ENCODE measurements at regions not wholly inside any gene's neighbourhood (a gene's known extent, or its start where the extent isn't known, plus 50 kb on each side); places are given as distances from the start of the nearest gene placed in this dataset.

- ChIA-PET CTCF (ENCODE audit: partially characterized antibody) (interaction anchor here (0.9 to 1.1 kb wide), 2 partner anchors 11 to 15 kb away, joined by 3 read pairs; no protein-coding TSS in a partner anchor), POLR2A (ENCODE audit: partially characterized antibody) (no interaction called here)
- Histone ChIP-seq H2AFZ (ENCODE audit: low read length) (no peak overlapping the region), H2BK15ac (ENCODE audit: low read length) (no peak overlapping the region), H4K5ac (ENCODE audit: insufficient read length, low read depth, low read length) (no peak overlapping the region), H3K9me3 (ENCODE audit: insufficient read depth in 2 of 2, low read depth in 1 of 2, low read length in 1 of 2) (0 out of 4 replicates have a peak, but pooled peaks cover 0 to under 1% of the 10 kb centered on the region in 2 experiments), H3K4me2 (ENCODE audit: insufficient read depth in 1 of 2, low read depth in 2 of 2, low read length in 2 of 2) (no peak overlapping the region), H3K4me1 (replicated peaks in 1 of 4; ENCODE audit: control insufficient read depth in 3 of 4, insufficient read depth in 4 of 4, low read length in 3 of 4) (peaks cover 0 to 9% (median 5%) of the 10 kb centered on the region in 4 experiments; a peak in 2 of 7 replicates), H3K23me2 (ENCODE audit: low read depth, low read length) (no peaks in the 10 kb centered on the region), H3K79me1 (ENCODE audit: low read depth, low read length) (no peaks in the 10 kb centered on the region), H3K23ac (ENCODE audit: insufficient read length) (no peak overlapping the region), H4K91ac (replicated peaks; ENCODE audit: insufficient read length, low read length) (no peak overlapping the region), H3K27me3 (replicated peaks in 1 of 4; ENCODE audit: control insufficient read depth in 3 of 4, extremely low read depth in 1 of 4, insufficient read depth in 3 of 4, low read length in 3 of 4) (no peaks in the 10 kb centered on the region; a peak in 1 of 7 replicates), H4K20me1 (replicated peaks in 1 of 2; ENCODE audit: control insufficient read depth in 1 of 2, insufficient read depth in 2 of 2, low read length in 2 of 2) (no peaks in the 10 kb centered on the region), H2BK20ac (ENCODE audit: low read length) (no peak overlapping the region), H2AK5ac (ENCODE audit: low read depth, low read length) (no peak overlapping the region), H3K56ac (replicated peaks; ENCODE audit: insufficient read length, low read depth, low read length) (no peak overlapping the region), H3K79me2 (ENCODE audit: control insufficient read depth in 1 of 2, insufficient read depth in 2 of 2, low read length in 2 of 2) (no peaks in the 10 kb centered on the region), H3K14ac (ENCODE audit: insufficient read length) (no peak overlapping the region), H2BK120ac (replicated peaks; ENCODE audit: low read depth, low read length) (no peak overlapping the region), H3K18ac (ENCODE audit: extremely low read depth, low read length) (no peak overlapping the region), H2BK12ac (ENCODE audit: low read depth, low read length) (no peak overlapping the region), H4K8ac (ENCODE audit: extremely low read depth, insufficient read depth, low read length) (no peak overlapping the region), H3K9ac (replicated peaks in 1 of 4; ENCODE audit: extremely low read depth in 1 of 4, low read depth in 3 of 4, low read length in 3 of 4) (no peak overlapping the region), H3K27ac (ENCODE audit: low read depth, low read length) (no peak overlapping the region), H3K4me3 (ENCODE audit: extremely low read depth in 1 of 4, insufficient read depth in 2 of 4, low read depth in 3 of 4, low read length in 4 of 4) (no peak overlapping the region), H2BK5ac (ENCODE audit: low read depth, low read length) (no peak overlapping the region), H3K36me3 (ENCODE audit: control insufficient read depth in 2 of 4, insufficient read depth in 4 of 4, low read length in 3 of 4) (no peaks in the 10 kb centered on the region), H3K4ac (replicated peaks; ENCODE audit: insufficient read length, low read depth, low read length) (no peak overlapping the region)
- FAIRE-seq (no peak), DNase-seq (ENCODE audit: low read depth in 1 of 2, low spot score in 2 of 2) (no peak)
- 83% methylated on average over 2 of the region's 2 CpGs; no CpG with 5 or more reads in 1 of the 2 experiments for WGBS, 2 experiments (ENCODE audit: extremely low coverage in 1 of 2, insufficient coverage in 1 of 2, insufficient read length in 1 of 2, insufficient replicate concordance in 2 of 2, low coverage in 1 of 2, low lambda C conversion rate in 2 of 2, missing lambda C conversion rate in 1 of 2)
- TF ChIP-seq ATF3 (IDR thresholded peaks at IDR 0.05; ENCODE audit: insufficient read depth, low read depth, low read length): no peak
- TF ChIP-seq JUN (IDR thresholded peaks at IDR 0.05; ENCODE audit: low read depth, low read length): no peak
- no peak for TF ChIP-seq EP300 (IDR thresholded peaks at IDR 0.05; ENCODE audit: borderline replicate concordance in 1 of 2, low read depth in 2 of 2, low read length in 2 of 2)
- no peak for TF ChIP-seq YY1 (IDR thresholded peaks at IDR 0.05; ENCODE audit: low read depth, low read length)
- no peak for TF ChIP-seq SAP30 (IDR thresholded peaks at IDR 0.05; ENCODE audit: insufficient read depth, insufficient replicate concordance, low read length)
- TF ChIP-seq CHD2 (IDR thresholded peaks at IDR 0.05; ENCODE audit: low read length): no peak
- no peak for TF ChIP-seq CHD1 (IDR thresholded peaks at IDR 0.05; ENCODE audit: low read depth, low read length)
- no peak for TF ChIP-seq HDAC6 (IDR thresholded peaks at IDR 0.05; ENCODE audit: low read depth, low read length)
- no peak for TF ChIP-seq POLR2A (IDR thresholded peaks at IDR 0.05; ENCODE audit: control extremely low read depth in 1 of 2, low read depth in 2 of 2, low read length in 2 of 2)
- TF ChIP-seq ASH2L (IDR thresholded peaks at IDR 0.05; ENCODE audit: low read length): no peak
- TF ChIP-seq CEBPB (IDR thresholded peaks at IDR 0.05; ENCODE audit: low read depth, low read length): no peak
- TF ChIP-seq TBP (IDR thresholded peaks at IDR 0.05; ENCODE audit: low read depth, low read length): no peak
- TF ChIP-seq E2F6 (IDR thresholded peaks at IDR 0.05): no peak
- TF ChIP-seq SIRT6 (IDR thresholded peaks at IDR 0.05; ENCODE audit: low read length): no peak
- no peak for TF ChIP-seq ZNF274 (IDR thresholded peaks at IDR 0.05; ENCODE audit: borderline replicate concordance, extremely low read depth, low read length)
Measured at GRCh38 chr15:70423267-70423666, 325.6 kb upstream of the TLE3 start.

All from H1 (cell line).